ENCODE measurements at regions not wholly inside any gene's neighbourhood (a gene's known extent, or its start where the extent isn't known, plus 50 kb on each side); places are given as distances from the start of the nearest gene placed in this dataset.

DNA sequence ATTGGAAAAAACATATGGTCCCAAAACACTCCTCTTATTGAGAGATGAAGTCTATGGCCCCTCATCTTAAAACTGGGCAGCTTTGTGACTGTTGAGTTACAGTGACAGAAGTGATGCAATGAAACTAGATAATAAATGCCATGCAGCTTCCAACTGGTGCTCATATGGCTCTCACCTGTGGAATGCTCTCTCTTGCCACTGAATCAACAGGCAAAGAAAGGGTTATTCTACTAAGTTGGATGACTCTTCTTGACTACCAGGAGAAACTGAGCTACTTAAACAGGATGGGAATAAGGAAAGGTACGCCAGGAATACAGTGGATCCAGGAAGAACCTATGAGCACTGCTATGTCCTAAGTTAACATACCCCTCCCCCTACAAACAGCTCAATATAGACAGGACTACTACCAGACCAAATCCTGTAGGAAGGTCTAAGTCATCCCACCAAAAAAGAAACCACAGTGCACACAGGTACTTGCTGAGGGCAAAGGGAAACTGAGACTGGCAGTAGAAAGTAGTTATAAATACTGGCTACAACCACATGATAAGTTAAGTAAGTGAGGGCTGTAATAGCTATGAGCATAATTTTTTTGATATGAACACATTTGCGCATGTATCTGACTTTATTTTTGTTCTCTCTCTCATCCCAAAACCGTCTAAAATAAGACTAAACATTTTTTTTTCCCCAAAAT, 398.5 kb downstream of the ZFHX3 start:
- H3K9me3 ChIP-seq = no peaks in the 10 kb centered on the region
- TF ChIP-seq EP300 (IDR thresholded peaks at IDR 0.05) (no peak), POLR2A (IDR thresholded peaks at IDR 0.05) (no peak)
- H3K27ac ChIP-seq = no peak overlapping the region
- no peak for DNase-seq
- no peaks in the 10 kb centered on the region for H3K36me3 ChIP-seq
- no peaks in the 10 kb centered on the region for H3K27me3 ChIP-seq
- intact Hi-C loops (cut with DNase I) = no loop called here
- no peak overlapping the region for H3K4me3 ChIP-seq
- H3K4me1 ChIP-seq (ENCODE audit: insufficient read depth) = no peaks in the 10 kb centered on the region
- WGBS, 3 donors = 88 to 92% (median 91%) methylated on average over 3 of the region's 3 CpGs

DNA sequence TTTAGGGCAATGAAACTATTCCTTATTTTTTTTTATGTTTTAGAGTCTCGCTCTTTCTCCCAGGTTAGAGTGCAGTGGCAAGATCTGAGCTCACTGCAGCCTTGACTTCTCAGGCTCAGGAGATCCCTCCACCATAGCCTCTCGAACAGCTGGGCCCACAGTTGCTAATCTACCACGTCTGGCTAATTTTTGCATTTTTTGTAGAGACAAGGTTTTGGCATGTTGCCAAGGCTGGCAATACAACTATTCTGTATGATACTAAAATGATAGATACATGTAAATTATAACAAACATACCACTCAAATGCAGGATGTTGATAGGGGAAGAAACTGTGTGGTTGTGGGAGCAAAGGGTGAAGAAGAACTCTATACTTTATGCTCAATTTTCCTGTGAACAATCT, 401.3 kb downstream of the ZFHX3 start:
- intact Hi-C loops (cut with DNase I) = no loop called here
- Histone ChIP-seq H3K9me3 (no peaks in the 10 kb centered on the region), H3K27me3 (no peaks in the 10 kb centered on the region), H3K27ac (no peak overlapping the region), H3K36me3 (no peaks in the 10 kb centered on the region), H3K4me3 (no peak overlapping the region), H3K4me1 (ENCODE audit: insufficient read depth) (no peaks in the 10 kb centered on the region)
- 51 to 57% (median 55%) methylated on average over 3 of the region's 3 CpGs for WGBS, 3 donors
- DNase-seq = no peak
- TF ChIP-seq POLR2A (IDR thresholded peaks at IDR 0.05) (no peak), EP300 (IDR thresholded peaks at IDR 0.05) (no peak)
- TF ChIP-seq, protein P1, sequence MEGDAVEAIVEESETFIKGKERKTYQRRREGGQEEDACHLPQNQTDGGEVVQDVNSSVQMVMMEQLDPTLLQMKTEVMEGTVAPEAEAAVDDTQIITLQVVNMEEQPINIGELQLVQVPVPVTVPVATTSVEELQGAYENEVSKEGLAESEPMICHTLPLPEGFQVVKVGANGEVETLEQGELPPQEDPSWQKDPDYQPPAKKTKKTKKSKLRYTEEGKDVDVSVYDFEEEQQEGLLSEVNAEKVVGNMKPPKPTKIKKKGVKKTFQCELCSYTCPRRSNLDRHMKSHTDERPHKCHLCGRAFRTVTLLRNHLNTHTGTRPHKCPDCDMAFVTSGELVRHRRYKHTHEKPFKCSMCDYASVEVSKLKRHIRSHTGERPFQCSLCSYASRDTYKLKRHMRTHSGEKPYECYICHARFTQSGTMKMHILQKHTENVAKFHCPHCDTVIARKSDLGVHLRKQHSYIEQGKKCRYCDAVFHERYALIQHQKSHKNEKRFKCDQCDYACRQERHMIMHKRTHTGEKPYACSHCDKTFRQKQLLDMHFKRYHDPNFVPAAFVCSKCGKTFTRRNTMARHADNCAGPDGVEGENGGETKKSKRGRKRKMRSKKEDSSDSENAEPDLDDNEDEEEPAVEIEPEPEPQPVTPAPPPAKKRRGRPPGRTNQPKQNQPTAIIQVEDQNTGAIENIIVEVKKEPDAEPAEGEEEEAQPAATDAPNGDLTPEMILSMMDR (IDR thresholded peaks at IDR 0.05) = no peak

DNA sequence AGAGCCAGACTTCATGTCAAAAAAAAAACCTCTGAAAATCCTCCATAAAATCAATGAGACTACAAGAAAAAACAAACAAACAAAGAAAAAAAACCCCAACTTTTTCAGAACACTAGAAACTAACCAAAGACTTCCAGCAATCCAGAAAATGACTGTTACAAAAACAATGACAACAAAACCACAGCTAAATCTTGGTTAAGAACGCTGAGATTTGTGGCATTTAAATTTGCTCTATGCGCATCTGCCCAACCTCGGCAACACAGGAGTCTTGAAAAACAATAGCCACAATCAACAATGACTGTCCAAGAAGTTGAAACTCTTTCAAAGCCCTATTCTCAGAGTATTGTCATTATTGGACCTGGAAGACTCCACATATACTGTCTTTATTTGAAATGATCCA, 402.4 kb downstream of the ZFHX3 start:
- Histone ChIP-seq H3K27ac (no peak overlapping the region), H3K9me3 (no peaks in the 10 kb centered on the region), H3K4me1 (ENCODE audit: insufficient read depth) (no peaks in the 10 kb centered on the region), H3K27me3 (no peaks in the 10 kb centered on the region), H3K4me3 (no peak overlapping the region), H3K36me3 (no peaks in the 10 kb centered on the region)
- intact Hi-C loops (cut with DNase I) = no loop called here
- 78 to 90% (median 83%) methylated on average over 3 of the region's 3 CpGs for WGBS, 3 donors
- TF ChIP-seq, protein P1 (IDR thresholded peaks at IDR 0.05) = no peak
- no peak for DNase-seq

DNA sequence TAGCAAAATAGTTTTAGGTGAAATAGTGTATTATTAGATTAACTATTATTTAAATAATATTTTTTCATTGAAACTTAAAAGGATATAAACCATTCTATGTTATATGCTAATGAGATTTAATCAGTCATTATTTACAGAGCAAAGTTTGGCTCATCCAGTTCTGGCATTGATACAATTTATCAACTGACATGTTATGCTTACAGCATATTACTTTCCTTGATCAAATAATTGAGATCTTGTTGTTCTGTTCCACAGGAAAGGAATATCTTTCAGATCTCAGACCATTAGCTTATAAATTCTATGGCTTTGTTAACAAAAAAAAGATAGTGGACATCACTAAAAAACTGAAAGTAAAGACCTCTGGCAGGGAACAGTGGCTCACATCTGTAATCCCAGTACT, 403.0 kb downstream of the ZFHX3 start:
- intact Hi-C loops (cut with DNase I) = no loop called here
- no peak for DNase-seq
- TF ChIP-seq EP300 (IDR thresholded peaks at IDR 0.05) (no peak), POLR2A (IDR thresholded peaks at IDR 0.05) (no peak)
- TF ChIP-seq, protein P1 (IDR thresholded peaks at IDR 0.05) = no peak
- H3K4me3 ChIP-seq = no peak overlapping the region
- no peaks in the 10 kb centered on the region for H3K36me3 ChIP-seq
- no peaks in the 10 kb centered on the region for H3K4me1 ChIP-seq (ENCODE audit: insufficient read depth)
- H3K27me3 ChIP-seq = no peaks in the 10 kb centered on the region
- H3K27ac ChIP-seq = no peak overlapping the region
- H3K9me3 ChIP-seq = no peaks in the 10 kb centered on the region

DNA sequence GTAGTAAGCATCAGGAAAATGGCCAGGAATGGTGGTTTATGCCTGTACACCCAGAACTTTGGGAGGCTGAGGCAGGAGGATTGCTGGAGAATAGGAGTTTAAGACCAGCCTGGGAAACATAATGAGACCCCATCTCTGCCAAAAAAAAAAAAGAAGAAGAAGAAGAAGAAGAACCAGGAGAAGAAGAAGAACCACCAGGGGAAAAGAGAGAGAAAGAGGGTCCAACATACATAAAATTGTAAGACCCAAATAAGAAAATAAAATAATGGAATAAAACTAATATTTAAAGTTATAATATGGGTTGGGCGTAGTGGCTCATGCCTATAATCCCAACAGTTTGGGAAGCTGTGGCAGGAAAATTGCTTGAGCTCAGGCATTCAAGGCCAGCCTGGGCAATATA, 408.4 kb downstream of the ZFHX3 start:
- no peak for TF ChIP-seq POLR2A (IDR thresholded peaks at IDR 0.05)
- TF ChIP-seq, protein P1 (IDR thresholded peaks at IDR 0.05) = no peak
- no peak for TF ChIP-seq EP300 (IDR thresholded peaks at IDR 0.05)
- intact Hi-C loops (cut with DNase I) = no loop called here
- Histone ChIP-seq H3K27ac (no peak overlapping the region), H3K36me3 (no peaks in the 10 kb centered on the region), H3K4me1 (ENCODE audit: insufficient read depth) (no peaks in the 10 kb centered on the region), H3K9me3 (no peaks in the 10 kb centered on the region), H3K4me3 (no peak overlapping the region), H3K27me3 (no peaks in the 10 kb centered on the region)
- 98 to 100% (median 98%) methylated on average over 1 of the region's 1 CpG for WGBS, 3 donors
- no peak for DNase-seq
